ENCODE measurements at regions not wholly inside any gene's neighbourhood (a gene's known extent, or its start where the extent isn't known, plus 50 kb on each side); places are given as distances from the start of the nearest gene placed in this dataset.

GRCh38 chr6:87923389-87924050 lies 124.1 kb upstream of the SPACA1 start:
- no peaks in the 10 kb centered on the region for H4K20me1 ChIP-seq (ENCODE audit: control insufficient read depth, extremely low read depth, insufficient read depth, low read length)
- no peak overlapping the region for H3K4me3 ChIP-seq (ENCODE audit: control insufficient read depth in 2 of 3, extremely low read depth in 1 of 3, insufficient read depth in 2 of 3, low read depth in 1 of 3, low read length in 3 of 3)
- TF ChIP-seq CTCF (optimal IDR thresholded peaks at IDR 0.05 in 1 of 3, IDR thresholded peaks at IDR 0.05 in 1 of 3, conservative IDR thresholded peaks at IDR 0.05 in 1 of 3; ENCODE audit: extremely low read depth in 1 of 3, insufficient read depth in 2 of 3, low read length in 3 of 3): no peak
- TF ChIP-seq EZH2 (IDR thresholded peaks at IDR 0.05; ENCODE audit: low read length): no peak
- H3K9me3 ChIP-seq (ENCODE audit: control insufficient read depth, low read depth, low read length): no peaks in the 10 kb centered on the region
- dilution Hi-C loops (cut with MboI; ENCODE audit: extremely low pct_ligation_motif_present, low sequenced_read_pairs): no loop called here
- H3K36me3 ChIP-seq (ENCODE audit: control insufficient read depth in 2 of 2, extremely low read depth in 1 of 2, insufficient read depth in 2 of 2, low read length in 2 of 2): no peaks in the 10 kb centered on the region
- FAIRE-seq: no peak
- no peaks in the 10 kb centered on the region for H3K79me2 ChIP-seq (ENCODE audit: control insufficient read depth, insufficient read depth, low read length)
- H3K4me1 ChIP-seq (ENCODE audit: control insufficient read depth, extremely low read depth, insufficient read depth, low read length): no peaks in the 10 kb centered on the region
- H3K4me2 ChIP-seq (ENCODE audit: control insufficient read depth, extremely low read depth, insufficient read depth, low read depth, low read length): no peak overlapping the region
- no peak overlapping the region for H3K9ac ChIP-seq (ENCODE audit: control insufficient read depth, extremely low read depth, insufficient read depth, low read length)
- H3K27me3 ChIP-seq (ENCODE audit: control insufficient read depth, extremely low read depth, insufficient read depth, low read length): peaks cover 21% of the 10 kb centered on the region
- no peak for DNase-seq (ENCODE audit: low read depth, low spot score)
- no peak overlapping the region for H3K27ac ChIP-seq (ENCODE audit: control insufficient read depth, insufficient read depth, low read length)
- no peak overlapping the region for H2AFZ ChIP-seq (ENCODE audit: control insufficient read depth, low read length)
- H3K9me1 ChIP-seq (ENCODE audit: control insufficient read depth, extremely low read depth, insufficient read depth, low read length): no peaks in the 10 kb centered on the region

DNA sequence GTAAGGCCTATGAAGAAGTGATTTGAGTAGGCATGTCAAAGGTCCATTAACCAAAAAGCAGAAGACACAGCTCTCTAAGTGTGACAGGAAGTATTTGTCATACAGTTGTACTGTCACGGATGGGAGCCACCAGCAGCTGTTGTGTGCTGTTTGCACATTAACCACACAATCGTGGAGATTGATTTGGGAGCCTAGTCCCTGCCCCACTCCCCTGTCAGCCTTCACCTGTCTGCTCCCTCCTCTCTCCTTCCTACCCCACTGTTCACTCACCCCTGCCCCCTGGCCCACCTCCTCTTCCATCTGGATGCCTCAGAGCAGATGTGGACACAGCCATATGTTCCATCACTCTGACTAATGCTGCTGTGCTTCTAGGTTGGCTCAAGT lies 124.7 kb upstream of the SPACA1 start:
- H3K9me1 ChIP-seq (ENCODE audit: control insufficient read depth, extremely low read depth, insufficient read depth, low read length): no peaks in the 10 kb centered on the region
- dilution Hi-C loops (cut with MboI; ENCODE audit: extremely low pct_ligation_motif_present, low sequenced_read_pairs): no loop called here
- H3K27ac ChIP-seq (ENCODE audit: control insufficient read depth, insufficient read depth, low read length): no peak overlapping the region
- H2AFZ ChIP-seq (ENCODE audit: control insufficient read depth, low read length): no peak overlapping the region
- no peak overlapping the region for H3K4me2 ChIP-seq (ENCODE audit: control insufficient read depth, extremely low read depth, insufficient read depth, low read depth, low read length)
- H4K20me1 ChIP-seq (ENCODE audit: control insufficient read depth, extremely low read depth, insufficient read depth, low read length): no peaks in the 10 kb centered on the region
- no peaks in the 10 kb centered on the region for H3K36me3 ChIP-seq (ENCODE audit: control insufficient read depth in 2 of 2, extremely low read depth in 1 of 2, insufficient read depth in 2 of 2, low read length in 2 of 2)
- no peaks in the 10 kb centered on the region for H3K9me3 ChIP-seq (ENCODE audit: control insufficient read depth, low read depth, low read length)
- peaks cover 21% of the 10 kb centered on the region for H3K27me3 ChIP-seq (ENCODE audit: control insufficient read depth, extremely low read depth, insufficient read depth, low read length)
- H3K4me1 ChIP-seq (ENCODE audit: control insufficient read depth, extremely low read depth, insufficient read depth, low read length): no peaks in the 10 kb centered on the region
- TF ChIP-seq CTCF (optimal IDR thresholded peaks at IDR 0.05 in 1 of 3, IDR thresholded peaks at IDR 0.05 in 1 of 3, conservative IDR thresholded peaks at IDR 0.05 in 1 of 3; ENCODE audit: extremely low read depth in 1 of 3, insufficient read depth in 2 of 3, low read length in 3 of 3) (no peak), EZH2 (IDR thresholded peaks at IDR 0.05; ENCODE audit: low read length) (no peak)
- H3K79me2 ChIP-seq (ENCODE audit: control insufficient read depth, insufficient read depth, low read length): no peaks in the 10 kb centered on the region
- no peak for DNase-seq (ENCODE audit: low read depth, low spot score)
- H3K4me3 ChIP-seq (ENCODE audit: control insufficient read depth in 2 of 3, extremely low read depth in 1 of 3, insufficient read depth in 2 of 3, low read depth in 1 of 3, low read length in 3 of 3): no peak overlapping the region
- no peak overlapping the region for H3K9ac ChIP-seq (ENCODE audit: control insufficient read depth, extremely low read depth, insufficient read depth, low read length)
- no peak for FAIRE-seq
